GM20000 (cell line): ENCODE measurements at regions not wholly inside any gene's neighbourhood (a gene's known extent, or its start where the extent isn't known, plus 50 kb on each side); places are given as distances from the start of the nearest gene placed in this dataset.

Experiments used
- DNase-seq: peaks from one replicate; pipeline ENCODE4 v3.0.0; 2012; ENCODE audit warnings: low spot score
- TF ChIP-seq, protein P1 (sequence below): IDR thresholded peaks from 2 replicates; pipeline ENCODE4 v1.5.1; 2012; ENCODE audit warnings: mild to moderate bottlenecking, control low read depth; ENCODE audit errors: extremely low read depth, missing control alignments

DNA sequence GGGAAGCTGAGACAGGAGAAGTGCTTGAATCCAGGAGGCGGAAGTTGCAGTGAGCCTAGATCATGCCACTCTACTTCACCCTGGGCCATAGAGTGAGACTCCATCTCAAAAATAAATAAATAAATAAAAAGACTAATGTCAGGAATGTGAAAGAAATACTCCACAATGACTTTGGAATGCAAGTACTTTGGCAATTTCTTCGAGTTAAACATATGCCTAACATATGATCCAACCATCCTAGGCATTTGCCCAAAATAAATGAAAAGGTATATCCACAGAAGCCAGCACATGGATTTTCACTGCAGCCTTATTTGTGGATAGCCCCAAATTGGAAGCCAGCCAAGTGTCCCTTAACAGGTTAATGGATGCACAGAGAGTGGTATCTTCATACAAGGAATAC lies 357.9 kb upstream of the TMEM132C start:
- TF ChIP-seq, protein P1, sequence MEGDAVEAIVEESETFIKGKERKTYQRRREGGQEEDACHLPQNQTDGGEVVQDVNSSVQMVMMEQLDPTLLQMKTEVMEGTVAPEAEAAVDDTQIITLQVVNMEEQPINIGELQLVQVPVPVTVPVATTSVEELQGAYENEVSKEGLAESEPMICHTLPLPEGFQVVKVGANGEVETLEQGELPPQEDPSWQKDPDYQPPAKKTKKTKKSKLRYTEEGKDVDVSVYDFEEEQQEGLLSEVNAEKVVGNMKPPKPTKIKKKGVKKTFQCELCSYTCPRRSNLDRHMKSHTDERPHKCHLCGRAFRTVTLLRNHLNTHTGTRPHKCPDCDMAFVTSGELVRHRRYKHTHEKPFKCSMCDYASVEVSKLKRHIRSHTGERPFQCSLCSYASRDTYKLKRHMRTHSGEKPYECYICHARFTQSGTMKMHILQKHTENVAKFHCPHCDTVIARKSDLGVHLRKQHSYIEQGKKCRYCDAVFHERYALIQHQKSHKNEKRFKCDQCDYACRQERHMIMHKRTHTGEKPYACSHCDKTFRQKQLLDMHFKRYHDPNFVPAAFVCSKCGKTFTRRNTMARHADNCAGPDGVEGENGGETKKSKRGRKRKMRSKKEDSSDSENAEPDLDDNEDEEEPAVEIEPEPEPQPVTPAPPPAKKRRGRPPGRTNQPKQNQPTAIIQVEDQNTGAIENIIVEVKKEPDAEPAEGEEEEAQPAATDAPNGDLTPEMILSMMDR: no peak
- DNase-seq: no peak

DNA sequence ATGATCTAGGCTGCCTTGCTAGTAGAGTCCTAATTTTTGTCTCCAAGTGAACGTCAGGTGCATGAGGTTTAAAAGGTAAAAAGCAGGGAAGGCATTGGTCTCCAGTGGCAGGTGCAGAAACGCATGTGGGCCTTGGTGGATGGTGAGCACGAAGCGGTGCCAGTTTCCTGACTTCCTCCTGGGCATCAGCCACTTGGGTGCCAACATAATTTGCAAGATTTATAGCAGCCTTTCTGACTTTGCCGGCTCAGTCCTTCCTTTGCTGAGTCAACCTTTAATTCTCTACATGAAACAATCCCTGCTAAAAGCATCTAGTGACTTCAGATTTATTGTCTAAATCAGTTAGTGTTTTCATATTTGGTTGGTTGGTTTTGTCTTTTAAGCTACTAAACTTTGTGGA lies 355.7 kb upstream of the TMEM132C start:
- TF ChIP-seq, protein P1: no peak
- no peak for DNase-seq

DNA sequence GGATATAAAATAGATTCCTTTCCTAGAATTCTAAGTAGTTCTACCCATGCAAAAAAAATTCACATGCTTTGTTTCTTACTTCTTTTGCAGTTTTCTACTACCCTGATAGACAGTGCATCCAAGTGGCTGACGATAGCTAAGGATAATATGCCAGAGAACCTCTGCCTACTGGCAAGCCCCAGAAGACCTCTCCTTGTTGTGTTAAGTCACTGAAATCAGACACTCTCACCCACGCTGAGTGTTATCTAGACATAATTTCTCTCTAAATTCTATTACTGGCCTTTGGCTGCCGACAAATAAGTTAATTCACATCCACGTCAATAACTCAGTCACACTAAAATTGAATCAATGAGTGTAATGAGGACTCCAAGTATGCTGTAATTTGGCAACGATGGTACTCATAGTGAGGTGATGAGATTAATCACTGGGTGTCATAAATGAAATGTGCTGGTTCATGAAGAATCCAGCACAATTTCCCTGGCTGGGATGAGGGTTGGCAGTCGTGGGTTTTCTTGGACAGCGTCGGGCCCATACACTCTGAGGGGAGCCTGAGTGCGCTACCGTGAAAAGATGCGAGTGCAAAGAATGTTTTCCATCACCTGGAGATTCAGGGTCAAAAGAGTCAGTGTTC lies 354.8 kb upstream of the TMEM132C start:
- TF ChIP-seq, protein P1: no peak
- DNase-seq: no peak

DNA sequence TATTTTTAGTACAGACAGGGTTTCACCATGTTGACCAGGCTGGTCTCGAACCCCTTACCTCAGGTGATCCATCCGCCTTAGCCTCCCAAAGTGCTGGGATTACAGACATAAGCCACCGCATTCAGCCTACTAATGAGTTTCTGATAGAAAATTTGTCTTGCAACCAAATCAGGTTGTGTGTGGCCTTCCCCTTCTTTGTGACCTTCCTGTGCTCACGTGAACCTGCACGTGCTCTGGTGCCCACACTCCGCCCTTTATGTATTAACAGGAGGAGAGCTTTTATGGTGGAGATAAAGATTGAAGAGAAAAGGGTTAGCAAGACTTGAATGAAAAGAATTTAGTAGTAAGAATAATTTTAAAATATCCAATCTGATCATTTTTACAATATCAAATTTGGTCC lies 343.5 kb upstream of the TMEM132C start:
- TF ChIP-seq, protein P1: no peak
- no peak for DNase-seq

DNA sequence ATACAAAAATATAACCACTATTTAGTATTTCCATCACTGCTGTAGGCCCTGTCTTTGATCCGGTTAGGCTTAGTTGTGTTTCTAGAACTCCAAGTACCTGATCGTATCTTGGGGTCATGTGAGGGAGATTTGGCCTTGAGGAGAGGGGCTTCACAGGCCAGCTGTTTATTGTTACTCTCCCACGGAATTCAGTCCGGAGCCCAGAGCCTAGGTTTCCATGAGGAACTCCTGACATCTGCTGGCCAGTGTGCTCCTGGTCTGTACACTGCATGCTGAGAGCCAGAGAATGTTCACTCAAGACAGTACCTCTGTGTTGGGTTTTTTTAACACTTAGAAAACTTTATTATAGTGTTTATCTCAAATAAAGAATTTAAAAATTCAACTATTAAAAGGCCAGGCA lies 341.0 kb upstream of the TMEM132C start:
- TF ChIP-seq, protein P1: no peak
- DNase-seq: no peak

DNA sequence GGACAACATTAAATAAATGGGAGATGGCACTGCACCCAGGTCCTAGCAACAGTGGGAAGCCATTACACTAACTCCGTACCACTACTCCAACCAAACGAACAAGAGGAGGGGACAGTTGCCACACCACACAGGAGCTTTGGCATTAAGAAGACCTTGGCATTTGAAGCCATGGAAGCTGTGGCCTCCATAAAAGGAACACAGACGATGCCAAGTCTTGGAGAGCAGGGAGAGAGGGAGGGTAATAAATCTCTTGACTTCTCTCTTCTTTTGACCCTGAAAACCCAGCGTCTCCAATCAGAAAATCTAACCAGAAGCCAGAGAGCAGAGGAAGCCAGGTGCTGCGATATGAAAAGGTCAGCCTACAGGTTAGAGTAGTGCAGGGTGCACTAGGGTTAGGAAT lies 338.8 kb upstream of the TMEM132C start:
- TF ChIP-seq, protein P1: no peak
- DNase-seq: no peak

DNA sequence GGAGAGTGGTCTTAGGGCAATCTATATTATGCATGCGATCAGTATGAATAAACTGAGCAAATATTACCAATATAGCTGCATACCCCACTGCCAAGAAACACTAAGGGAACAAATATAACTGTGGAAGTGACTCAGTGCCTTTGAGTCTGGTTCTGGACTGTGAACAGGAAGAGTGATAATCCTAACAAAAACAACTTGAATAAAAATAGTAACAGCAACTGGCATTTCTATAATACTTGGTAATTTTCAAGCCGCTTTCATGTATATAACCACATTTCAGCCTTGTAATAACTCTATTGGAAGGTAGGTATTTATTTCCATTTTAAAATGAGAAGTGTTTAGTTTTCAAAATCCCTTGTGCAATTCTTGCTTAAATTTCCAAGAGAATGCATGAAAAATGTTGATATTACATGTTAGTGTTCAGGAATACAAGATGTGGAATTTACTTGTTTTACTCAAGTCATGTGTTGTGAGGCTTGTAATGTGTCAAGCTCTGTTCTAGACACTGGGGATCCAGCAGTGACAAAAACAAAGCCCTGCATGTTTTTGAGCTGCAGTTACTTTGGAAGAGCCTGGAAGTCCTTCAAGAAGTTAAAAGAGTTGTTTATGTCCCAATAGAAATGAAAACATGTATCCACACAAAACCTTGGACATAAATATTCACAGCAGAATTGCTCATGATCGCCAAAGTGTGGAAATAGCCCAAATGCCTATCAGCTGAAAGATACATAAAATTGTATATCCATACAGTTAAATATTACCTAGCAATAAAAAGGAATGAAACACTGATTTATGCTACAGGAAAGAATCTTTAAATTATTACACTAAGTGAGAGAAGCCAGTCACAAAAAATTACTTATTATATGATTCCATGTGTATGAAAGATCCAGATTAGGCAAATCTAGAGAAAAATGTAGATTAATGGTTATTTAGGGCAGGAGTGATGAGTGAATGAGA lies 338.1 kb upstream of the TMEM132C start:
- TF ChIP-seq, protein P1: no peak
- no peak for DNase-seq
